B cell (primary cell): ENCODE measurements at regions not wholly inside any gene's neighbourhood (a gene's known extent, or its start where the extent isn't known, plus 50 kb on each side); places are given as distances from the start of the nearest gene placed in this dataset.
"Not testable (repeated sequence)": the region's sequence is repeated elsewhere in the genome, so short reads cannot be mapped to it uniquely, and the experiment has no call there.

Experiments
- ATAC-seq: fragments of 200-7000 bp; cut with Tn5 transposase; one replicate; pipeline ENCODE4 v1.10.0; 2021; ENCODE audit warnings: low read depth, mild to moderate bottlenecking, moderate number of reproducible peaks, moderate library complexity
- CTCF ChIA-PET: fragments of 350-600 bp; sonication (Branson Sonifier 250); formaldehyde crosslinking; loops from one replicate; lab custom pipeline; 2021; ENCODE audit warnings: antibody characterized with exemption, inconsistent platforms; lab: Charles Lee
- POLR2A ChIA-PET: fragments of 350-600 bp; sonication (Branson Sonifier 250); formaldehyde crosslinking; loops from one replicate; lab custom pipeline; 2021; ENCODE audit warnings: antibody characterized with exemption; lab: Charles Lee
- DNase-seq: peaks from one replicate; pipeline ENCODE4 v3.0.0; 2013
- H2AFZ ChIP-seq: 2 replicates; pipeline ENCODE4 v1.6.1; 2012; ENCODE audit warnings: mild to moderate bottlenecking, low read depth, low read length; ENCODE audit not compliant: insufficient read depth, poor library complexity, severe bottlenecking
- H3K27ac ChIP-seq, 2 donors: 1 replicate in 1 of 2; 2 replicates in 1 of 2; pipeline ENCODE4 v1.5.1; 2012 to 2013; ENCODE audit warnings: low read length in 2 of 2, mild to moderate bottlenecking in 2 of 2, moderate library complexity in 1 of 2
- H3K27me3 ChIP-seq, 4 experiments: fragments of 200-600 bp in 1 of 4; sonication (generic) in 1 of 4; replicated peaks in 1 of 4; 1 replicate in 2 of 4; 2 replicates in 2 of 4; pipeline versions ENCODE4 v1.6.1 to v1.7.0; 2013 to 2016; ENCODE audit warnings: low read length in 3 of 4, mild to moderate bottlenecking in 2 of 4, mixed read lengths in 1 of 4, moderate library complexity in 1 of 4; ENCODE audit not compliant: insufficient read depth in 4 of 4, control insufficient read depth in 3 of 4; ENCODE audit errors: control extremely low read depth in 1 of 4
- H3K36me3 ChIP-seq, 2 experiments: replicated peaks in 1 of 2; 1 replicate in 1 of 2; 2 replicates in 1 of 2; pipeline versions ENCODE4 v1.6.1 to v1.7.1; 2013; ENCODE audit warnings: low read length in 1 of 2; ENCODE audit not compliant: insufficient read depth in 2 of 2, control insufficient read depth in 1 of 2; ENCODE audit errors: control extremely low read depth in 1 of 2, extremely low read depth in 1 of 2
- H3K4me1 ChIP-seq, 2 donors: fragments of 200-600 bp in 1 of 2; sonication (generic) in 1 of 2; 1 replicate in 1 of 2; 2 replicates in 1 of 2; pipeline versions ENCODE4 v1.5.1 to v1.6.1; 2013 to 2017; ENCODE audit warnings: low read length in 2 of 2; ENCODE audit not compliant: control insufficient read depth in 2 of 2, insufficient read depth in 2 of 2
- H3K4me2 ChIP-seq: replicated peaks from 2 replicates; pipeline ENCODE3; 2012; ENCODE audit warnings: mild to moderate bottlenecking, low read depth, low read length; ENCODE audit not compliant: poor library complexity, severe bottlenecking
- H3K4me3 ChIP-seq, 5 experiments: fragments of 200-600 bp in 1 of 5; sonication (generic) in 1 of 5; 1 replicate in 3 of 5; 2 replicates in 2 of 5; pipeline versions ENCODE4 v1.5.1 to v1.7.0; 2011 to 2016; ENCODE audit warnings: low read length in 4 of 5, mild to moderate bottlenecking in 4 of 5, low read depth in 2 of 5, control low read depth in 1 of 5, moderate library complexity in 1 of 5; ENCODE audit not compliant: insufficient read depth in 1 of 5; ENCODE audit errors: control extremely low read depth in 1 of 5, extremely low read depth in 1 of 5
- H3K79me2 ChIP-seq: fragments of 200-600 bp; sonication (generic); one replicate; pipeline ENCODE4 v1.6.0; 2016; ENCODE audit warnings: low read length; ENCODE audit not compliant: control insufficient read depth, insufficient read depth
- H3K9ac ChIP-seq: fragments of 200-600 bp; sonication (generic); 2 replicates; pipeline ENCODE4 v1.6.1; 2017; ENCODE audit warnings: mild to moderate bottlenecking, low read length, moderate library complexity
- H3K9me3 ChIP-seq, 3 donors: one replicate each; pipeline versions ENCODE4 v1.6.1 to v1.7.1; 2013; ENCODE audit warnings: low read length in 2 of 3; ENCODE audit not compliant: control insufficient read depth in 2 of 3, insufficient read depth in 1 of 3; ENCODE audit errors: control extremely low read depth in 1 of 3
- H4K20me1 ChIP-seq: 2 replicates; pipeline ENCODE4 v1.6.0; 2012; ENCODE audit warnings: mild to moderate bottlenecking, low read length; ENCODE audit not compliant: insufficient read depth, control insufficient read depth, poor library complexity, severe bottlenecking
- H3K27ac Mint-ChIP-seq: one replicate; pipeline ENCODE4 v1.8.0; 2021; ENCODE audit warnings: mixed read lengths
- H3K27me3 Mint-ChIP-seq: one replicate; pipeline ENCODE4 v1.8.0; 2021; ENCODE audit warnings: mixed read lengths
- H3K4me1 Mint-ChIP-seq: one replicate; pipeline ENCODE4 v1.8.0; 2021; ENCODE audit warnings: mixed read lengths
- H3K4me3 Mint-ChIP-seq: one replicate; pipeline ENCODE4 v1.8.0; 2021; ENCODE audit warnings: mixed read lengths
- H3K9me3 Mint-ChIP-seq: one replicate; pipeline ENCODE4 v1.8.0; 2022; ENCODE audit warnings: mixed read lengths; ENCODE audit not compliant: insufficient read depth
- CTCF ChIP-seq: fragments of 200-600 bp; IDR thresholded peaks from one replicate; pipeline ENCODE4 v1.8.0; 2022; ENCODE audit warnings: antibody characterized with exemption, mild to moderate bottlenecking
- EZH2 ChIP-seq: IDR thresholded peaks from 2 replicates; pipeline ENCODE4 v1.6.1; 2012; ENCODE audit warnings: borderline replicate concordance, low read depth, mild to moderate bottlenecking, moderate library complexity, low read length; ENCODE audit not compliant: insufficient read depth, poor library complexity, severe bottlenecking
- WGBS: methylation state at CpG from one replicate; pipeline ENCODE4 v1.1.5; 2013; ENCODE audit warnings: missing lambda C conversion rate; ENCODE audit not compliant: insufficient coverage; 5-methylcytosine and 5-hydroxymethylcytosine counted together
- intact Hi-C: fragments of 100-400 bp; cut with micrococcal nuclease; formaldehyde crosslinking; loops from one replicate; pipeline ENCODE4 v1.10.0; 2022

- intact Hi-C loops = no loop called here
- no peak overlapping the region for H3K9ac ChIP-seq
- no peak overlapping the region for H3K4me2 ChIP-seq
- Mint-ChIP-seq H3K27me3 (no peaks in the 10 kb centered on the region), H3K9me3 (no peaks in the 10 kb centered on the region), H3K4me3 (no peak overlapping the region), H3K27ac (no peak overlapping the region), H3K4me1 (peaks cover 4% of the 10 kb centered on the region)
- H3K4me1 ChIP-seq = no peaks in the 10 kb centered on the region
- WGBS = no CpG with 5 or more reads among the region's 5 CpGs
- H3K4me3 ChIP-seq = no peak overlapping the region
- ChIA-PET POLR2A (no interaction called here), CTCF (no interaction called here)
- DNase-seq (no peak), ATAC-seq (no peak)
- H2AFZ ChIP-seq = no peak overlapping the region
- no peaks in the 10 kb centered on the region for H3K27me3 ChIP-seq
- H3K36me3 ChIP-seq = no peaks in the 10 kb centered on the region
- TF ChIP-seq CTCF (no peak), EZH2 (no peak)
- no peak overlapping the region for H3K27ac ChIP-seq
- no peaks in the 10 kb centered on the region for H3K79me2 ChIP-seq
- H4K20me1 ChIP-seq = no peaks in the 10 kb centered on the region
- H3K9me3 ChIP-seq = peaks cover 0 to 35% (median 2%) of the 10 kb centered on the region in 3 donors
Observed at GRCh38 chr2:89000235-89000634, 308.8 kb downstream of the RPIA start.

GRCh38 chr2:89004238-89004637 lies 312.8 kb downstream of the RPIA start:
- H3K27me3 Mint-ChIP-seq, H4K20me1 ChIP-seq, H3K4me1 Mint-ChIP-seq, POLR2A ChIA-PET, H3K27ac ChIP-seq, intact Hi-C loops, CTCF ChIA-PET, H3K9me3 Mint-ChIP-seq, H3K27ac Mint-ChIP-seq, H3K36me3 ChIP-seq, H3K79me2 ChIP-seq, H3K4me3 ChIP-seq, ATAC-seq, DNase-seq, H3K4me1 ChIP-seq, H2AFZ ChIP-seq, H3K27me3 ChIP-seq, H3K4me2 ChIP-seq, H3K9ac ChIP-seq, H3K4me3 Mint-ChIP-seq: not testable (repeated sequence)
- WGBS = no CpG with 5 or more reads among the region's 1 CpG
- peaks cover 3 to 13% (median 4%) of the 10 kb centered on the region in 3 donors for H3K9me3 ChIP-seq

GRCh38 chr2:89020566-89020965 lies 329.1 kb downstream of the RPIA start:
- CTCF ChIA-PET, H3K36me3 ChIP-seq, H3K4me2 ChIP-seq, H3K4me1 ChIP-seq, H2AFZ ChIP-seq, intact Hi-C loops, H3K9ac ChIP-seq, H3K9me3 Mint-ChIP-seq, H4K20me1 ChIP-seq, H3K79me2 ChIP-seq, H3K27ac Mint-ChIP-seq, H3K4me1 Mint-ChIP-seq, H3K4me3 ChIP-seq, POLR2A ChIA-PET, H3K27me3 Mint-ChIP-seq, H3K27ac ChIP-seq, H3K27me3 ChIP-seq: not testable (repeated sequence)
- peak overlapping the region; percentile 39 for H3K4me3 Mint-ChIP-seq
- H3K9me3 ChIP-seq = peaks cover 0 to 13% (median 1%) of the 10 kb centered on the region in 3 donors
- DNase-seq = peak; percentile 24
- WGBS = no CpG with 5 or more reads among the region's 4 CpGs
- ATAC-seq = peak; percentile 54
